ENCODE measurements at regions not wholly inside any gene's neighbourhood (a gene's known extent, or its start where the extent isn't known, plus 50 kb on each side); places are given as distances from the start of the nearest gene placed in this dataset.

DNA sequence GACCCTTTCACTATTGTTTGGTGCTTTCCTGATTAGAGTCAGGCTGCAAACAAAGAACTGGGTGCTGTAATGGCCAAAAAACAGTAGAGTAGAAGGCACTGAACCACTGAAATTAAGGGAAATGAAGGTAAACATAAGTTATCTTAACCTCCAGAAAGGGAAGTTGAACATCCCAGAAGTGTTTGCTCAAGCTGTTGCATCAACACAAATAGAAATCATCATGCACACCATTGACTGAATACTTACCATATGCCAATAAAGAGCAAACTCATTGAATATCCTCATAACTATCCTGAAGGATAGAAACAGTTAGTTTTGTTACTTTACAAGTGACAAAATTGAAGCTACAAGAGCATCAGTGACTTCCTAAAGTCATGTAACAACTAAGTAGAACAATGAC lies 477.4 kb upstream of the CHST9 start:
- Histone ChIP-seq H3K9me3 (ENCODE audit: control insufficient read depth in 1 of 2, insufficient read depth in 1 of 2, low read depth in 1 of 2, low read length in 2 of 2) (0 out of 4 replicates have a peak, but pooled peaks cover 0 to 2% of the 10 kb centered on the region in 2 experiments), H3K27me3 (ENCODE audit: insufficient read depth, low read length) (no peaks in the 10 kb centered on the region), H4K20me1 (ENCODE audit: insufficient read depth) (no peaks in the 10 kb centered on the region), H3K9me2 (ENCODE audit: insufficient read depth) (no peaks in the 10 kb centered on the region), H3K27ac (ENCODE audit: low read depth, low read length) (no peak overlapping the region), H3K36me3 (ENCODE audit: control insufficient read depth in 1 of 2, insufficient read depth in 2 of 2, low read length in 2 of 2) (no peaks in the 10 kb centered on the region), H3K4me2 (ENCODE audit: low read length) (no peak overlapping the region), H3K9ac (ENCODE audit: low read length) (no peak overlapping the region), H3K4me1 (ENCODE audit: control insufficient read depth in 1 of 2, insufficient read depth in 2 of 2, low read length in 2 of 2) (no peaks in the 10 kb centered on the region), H2AFZ (ENCODE audit: low read depth, low read length, poor library complexity, severe bottlenecking) (no peak overlapping the region), H3K79me2 (ENCODE audit: insufficient read depth, low read length) (no peaks in the 10 kb centered on the region), H3K4me3 (replicated peaks in 1 of 2; ENCODE audit: low read depth in 1 of 2, low read length in 2 of 2) (no peak overlapping the region)
- CTCF ChIA-PET = no interaction called here
- RAD21 ChIA-PET (ENCODE audit: low non-redundant PET in 1 of 2, low total read pairs in 2 of 2, uncharacterized antibody in 2 of 2, unreplicated experiment in 2 of 2) = no interaction called here
- ATAC-seq = no peak
- BruUV-seq (replicated peaks) = no TSS peak
- POLR2A ChIA-PET = no interaction called here
- DNase-seq (ENCODE audit: low read depth, low spot score) = no peak
- TF ChIP-seq EZH2phosphoT487 (IDR thresholded peaks at IDR 0.05; ENCODE audit: borderline replicate concordance) (no peak), POLR2A (IDR thresholded peaks at IDR 0.05; ENCODE audit: borderline replicate concordance, extremely low read depth, insufficient read depth, insufficient read length) (no peak), ZFX (IDR thresholded peaks at IDR 0.05) (no peak), TCF7L2 (IDR thresholded peaks at IDR 0.05; ENCODE audit: borderline replicate concordance, extremely low read depth, insufficient read depth, insufficient read length) (no peak), RAD21 (IDR thresholded peaks at IDR 0.05; ENCODE audit: low read depth) (no peak), SP1 (IDR thresholded peaks at IDR 0.05; ENCODE audit: low read depth) (no peak), SIN3A (IDR thresholded peaks at IDR 0.05; ENCODE audit: low read depth) (no peak), POLR2AphosphoS5 (IDR thresholded peaks at IDR 0.05; ENCODE audit: low read depth, low read length) (no peak), JUND (IDR thresholded peaks at IDR 0.05) (no peak), EZH2 (IDR thresholded peaks at IDR 0.05) (no peak), CEBPB (IDR thresholded peaks at IDR 0.05; ENCODE audit: low read depth) (no peak)
- TF ChIP-seq, protein P1, sequence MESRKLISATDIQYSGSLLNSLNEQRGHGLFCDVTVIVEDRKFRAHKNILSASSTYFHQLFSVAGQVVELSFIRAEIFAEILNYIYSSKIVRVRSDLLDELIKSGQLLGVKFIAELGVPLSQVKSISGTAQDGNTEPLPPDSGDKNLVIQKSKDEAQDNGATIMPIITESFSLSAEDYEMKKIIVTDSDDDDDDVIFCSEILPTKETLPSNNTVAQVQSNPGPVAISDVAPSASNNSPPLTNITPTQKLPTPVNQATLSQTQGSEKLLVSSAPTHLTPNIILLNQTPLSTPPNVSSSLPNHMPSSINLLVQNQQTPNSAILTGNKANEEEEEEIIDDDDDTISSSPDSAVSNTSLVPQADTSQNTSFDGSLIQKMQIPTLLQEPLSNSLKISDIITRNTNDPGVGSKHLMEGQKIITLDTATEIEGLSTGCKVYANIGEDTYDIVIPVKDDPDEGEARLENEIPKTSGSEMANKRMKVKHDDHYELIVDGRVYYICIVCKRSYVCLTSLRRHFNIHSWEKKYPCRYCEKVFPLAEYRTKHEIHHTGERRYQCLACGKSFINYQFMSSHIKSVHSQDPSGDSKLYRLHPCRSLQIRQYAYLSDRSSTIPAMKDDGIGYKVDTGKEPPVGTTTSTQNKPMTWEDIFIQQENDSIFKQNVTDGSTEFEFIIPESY (IDR thresholded peaks at IDR 0.05; ENCODE audit: extremely low read depth, insufficient replicate concordance, low read length) = no peak
- TF ChIP-seq, protein P2, sequence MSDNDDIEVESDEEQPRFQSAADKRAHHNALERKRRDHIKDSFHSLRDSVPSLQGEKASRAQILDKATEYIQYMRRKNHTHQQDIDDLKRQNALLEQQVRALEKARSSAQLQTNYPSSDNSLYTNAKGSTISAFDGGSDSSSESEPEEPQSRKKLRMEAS (IDR thresholded peaks at IDR 0.05) = no peak
- TF ChIP-seq, protein P3, sequence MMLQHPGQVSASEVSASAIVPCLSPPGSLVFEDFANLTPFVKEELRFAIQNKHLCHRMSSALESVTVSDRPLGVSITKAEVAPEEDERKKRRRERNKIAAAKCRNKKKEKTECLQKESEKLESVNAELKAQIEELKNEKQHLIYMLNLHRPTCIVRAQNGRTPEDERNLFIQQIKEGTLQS (IDR thresholded peaks at IDR 0.05) = no peak
- TF ChIP-seq, protein P4, sequence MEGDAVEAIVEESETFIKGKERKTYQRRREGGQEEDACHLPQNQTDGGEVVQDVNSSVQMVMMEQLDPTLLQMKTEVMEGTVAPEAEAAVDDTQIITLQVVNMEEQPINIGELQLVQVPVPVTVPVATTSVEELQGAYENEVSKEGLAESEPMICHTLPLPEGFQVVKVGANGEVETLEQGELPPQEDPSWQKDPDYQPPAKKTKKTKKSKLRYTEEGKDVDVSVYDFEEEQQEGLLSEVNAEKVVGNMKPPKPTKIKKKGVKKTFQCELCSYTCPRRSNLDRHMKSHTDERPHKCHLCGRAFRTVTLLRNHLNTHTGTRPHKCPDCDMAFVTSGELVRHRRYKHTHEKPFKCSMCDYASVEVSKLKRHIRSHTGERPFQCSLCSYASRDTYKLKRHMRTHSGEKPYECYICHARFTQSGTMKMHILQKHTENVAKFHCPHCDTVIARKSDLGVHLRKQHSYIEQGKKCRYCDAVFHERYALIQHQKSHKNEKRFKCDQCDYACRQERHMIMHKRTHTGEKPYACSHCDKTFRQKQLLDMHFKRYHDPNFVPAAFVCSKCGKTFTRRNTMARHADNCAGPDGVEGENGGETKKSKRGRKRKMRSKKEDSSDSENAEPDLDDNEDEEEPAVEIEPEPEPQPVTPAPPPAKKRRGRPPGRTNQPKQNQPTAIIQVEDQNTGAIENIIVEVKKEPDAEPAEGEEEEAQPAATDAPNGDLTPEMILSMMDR (IDR thresholded peaks at IDR 0.05 in 2 of 3, conservative IDR thresholded peaks at IDR 0.05 in 1 of 3; ENCODE audit: borderline replicate concordance in 1 of 3, insufficient read depth in 1 of 3, low read depth in 2 of 3, low read length in 2 of 3) = no peak
- TF ChIP-seq, protein P5, sequence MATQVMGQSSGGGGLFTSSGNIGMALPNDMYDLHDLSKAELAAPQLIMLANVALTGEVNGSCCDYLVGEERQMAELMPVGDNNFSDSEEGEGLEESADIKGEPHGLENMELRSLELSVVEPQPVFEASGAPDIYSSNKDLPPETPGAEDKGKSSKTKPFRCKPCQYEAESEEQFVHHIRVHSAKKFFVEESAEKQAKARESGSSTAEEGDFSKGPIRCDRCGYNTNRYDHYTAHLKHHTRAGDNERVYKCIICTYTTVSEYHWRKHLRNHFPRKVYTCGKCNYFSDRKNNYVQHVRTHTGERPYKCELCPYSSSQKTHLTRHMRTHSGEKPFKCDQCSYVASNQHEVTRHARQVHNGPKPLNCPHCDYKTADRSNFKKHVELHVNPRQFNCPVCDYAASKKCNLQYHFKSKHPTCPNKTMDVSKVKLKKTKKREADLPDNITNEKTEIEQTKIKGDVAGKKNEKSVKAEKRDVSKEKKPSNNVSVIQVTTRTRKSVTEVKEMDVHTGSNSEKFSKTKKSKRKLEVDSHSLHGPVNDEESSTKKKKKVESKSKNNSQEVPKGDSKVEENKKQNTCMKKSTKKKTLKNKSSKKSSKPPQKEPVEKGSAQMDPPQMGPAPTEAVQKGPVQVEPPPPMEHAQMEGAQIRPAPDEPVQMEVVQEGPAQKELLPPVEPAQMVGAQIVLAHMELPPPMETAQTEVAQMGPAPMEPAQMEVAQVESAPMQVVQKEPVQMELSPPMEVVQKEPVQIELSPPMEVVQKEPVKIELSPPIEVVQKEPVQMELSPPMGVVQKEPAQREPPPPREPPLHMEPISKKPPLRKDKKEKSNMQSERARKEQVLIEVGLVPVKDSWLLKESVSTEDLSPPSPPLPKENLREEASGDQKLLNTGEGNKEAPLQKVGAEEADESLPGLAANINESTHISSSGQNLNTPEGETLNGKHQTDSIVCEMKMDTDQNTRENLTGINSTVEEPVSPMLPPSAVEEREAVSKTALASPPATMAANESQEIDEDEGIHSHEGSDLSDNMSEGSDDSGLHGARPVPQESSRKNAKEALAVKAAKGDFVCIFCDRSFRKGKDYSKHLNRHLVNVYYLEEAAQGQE (IDR thresholded peaks at IDR 0.05; ENCODE audit: low read depth) = no peak
- intact Hi-C loops (cut with micrococcal nuclease) = no loop called here

All from HCT116 (cell line).